ENCODE measurements at regions not wholly inside any gene's neighbourhood (a gene's known extent, or its start where the extent isn't known, plus 50 kb on each side); places are given as distances from the start of the nearest gene placed in this dataset.

DNA sequence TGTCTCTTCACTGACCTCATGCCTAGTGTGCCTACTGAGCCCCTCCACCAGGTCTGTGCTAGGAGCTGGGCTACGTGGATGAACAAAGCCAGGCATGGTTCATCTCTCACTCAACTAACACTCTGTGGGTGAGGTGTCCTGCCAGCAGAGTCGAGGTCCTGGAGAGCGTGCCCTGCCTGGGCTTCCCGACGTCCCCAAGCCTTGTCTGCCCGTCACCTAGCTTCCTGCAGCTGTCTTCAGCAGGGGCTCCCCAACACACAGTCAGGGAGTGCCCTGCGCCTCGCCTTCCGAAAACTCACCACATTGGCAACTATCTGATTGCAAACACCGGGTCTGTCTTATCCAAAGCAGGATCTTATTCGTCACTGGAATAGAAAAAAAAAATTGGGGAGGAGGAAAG, 167.5 kb upstream of the ZC3H12A start:
- TF ChIP-seq RCOR1 (IDR thresholded peaks at IDR 0.05; ENCODE audit: low read length) (no peak), CHD2 (IDR thresholded peaks at IDR 0.05; ENCODE audit: low read length, partially characterized antibody) (no peak), TAF1 (IDR thresholded peaks at IDR 0.05; ENCODE audit: borderline replicate concordance, low read depth, low read length) (no peak), POLR2AphosphoS5 (IDR thresholded peaks at IDR 0.05; ENCODE audit: low read depth, low read length) (no peak), FOXM1 (IDR thresholded peaks at IDR 0.05; ENCODE audit: low read depth) (no peak), NFIC (IDR thresholded peaks at IDR 0.05; ENCODE audit: borderline replicate concordance) (no peak), JUND (IDR thresholded peaks at IDR 0.05) (no peak), GABPA (IDR thresholded peaks at IDR 0.05; ENCODE audit: low read depth) (no peak), RXRA (IDR thresholded peaks at IDR 0.05; ENCODE audit: borderline replicate concordance, low read depth) (no peak)
- TF ChIP-seq, protein P1, sequence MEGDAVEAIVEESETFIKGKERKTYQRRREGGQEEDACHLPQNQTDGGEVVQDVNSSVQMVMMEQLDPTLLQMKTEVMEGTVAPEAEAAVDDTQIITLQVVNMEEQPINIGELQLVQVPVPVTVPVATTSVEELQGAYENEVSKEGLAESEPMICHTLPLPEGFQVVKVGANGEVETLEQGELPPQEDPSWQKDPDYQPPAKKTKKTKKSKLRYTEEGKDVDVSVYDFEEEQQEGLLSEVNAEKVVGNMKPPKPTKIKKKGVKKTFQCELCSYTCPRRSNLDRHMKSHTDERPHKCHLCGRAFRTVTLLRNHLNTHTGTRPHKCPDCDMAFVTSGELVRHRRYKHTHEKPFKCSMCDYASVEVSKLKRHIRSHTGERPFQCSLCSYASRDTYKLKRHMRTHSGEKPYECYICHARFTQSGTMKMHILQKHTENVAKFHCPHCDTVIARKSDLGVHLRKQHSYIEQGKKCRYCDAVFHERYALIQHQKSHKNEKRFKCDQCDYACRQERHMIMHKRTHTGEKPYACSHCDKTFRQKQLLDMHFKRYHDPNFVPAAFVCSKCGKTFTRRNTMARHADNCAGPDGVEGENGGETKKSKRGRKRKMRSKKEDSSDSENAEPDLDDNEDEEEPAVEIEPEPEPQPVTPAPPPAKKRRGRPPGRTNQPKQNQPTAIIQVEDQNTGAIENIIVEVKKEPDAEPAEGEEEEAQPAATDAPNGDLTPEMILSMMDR (IDR thresholded peaks at IDR 0.05) = no peak
- TF ChIP-seq, protein P2, sequence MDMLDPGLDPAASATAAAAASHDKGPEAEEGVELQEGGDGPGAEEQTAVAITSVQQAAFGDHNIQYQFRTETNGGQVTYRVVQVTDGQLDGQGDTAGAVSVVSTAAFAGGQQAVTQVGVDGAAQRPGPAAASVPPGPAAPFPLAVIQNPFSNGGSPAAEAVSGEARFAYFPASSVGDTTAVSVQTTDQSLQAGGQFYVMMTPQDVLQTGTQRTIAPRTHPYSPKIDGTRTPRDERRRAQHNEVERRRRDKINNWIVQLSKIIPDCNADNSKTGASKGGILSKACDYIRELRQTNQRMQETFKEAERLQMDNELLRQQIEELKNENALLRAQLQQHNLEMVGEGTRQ (IDR thresholded peaks at IDR 0.05; ENCODE audit: borderline replicate concordance, low read depth, low read length) = no peak
- TF ChIP-seq, protein P3, sequence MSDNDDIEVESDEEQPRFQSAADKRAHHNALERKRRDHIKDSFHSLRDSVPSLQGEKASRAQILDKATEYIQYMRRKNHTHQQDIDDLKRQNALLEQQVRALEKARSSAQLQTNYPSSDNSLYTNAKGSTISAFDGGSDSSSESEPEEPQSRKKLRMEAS (IDR thresholded peaks at IDR 0.05; ENCODE audit: low read depth) = no peak
- TF ChIP-seq, protein P4, sequence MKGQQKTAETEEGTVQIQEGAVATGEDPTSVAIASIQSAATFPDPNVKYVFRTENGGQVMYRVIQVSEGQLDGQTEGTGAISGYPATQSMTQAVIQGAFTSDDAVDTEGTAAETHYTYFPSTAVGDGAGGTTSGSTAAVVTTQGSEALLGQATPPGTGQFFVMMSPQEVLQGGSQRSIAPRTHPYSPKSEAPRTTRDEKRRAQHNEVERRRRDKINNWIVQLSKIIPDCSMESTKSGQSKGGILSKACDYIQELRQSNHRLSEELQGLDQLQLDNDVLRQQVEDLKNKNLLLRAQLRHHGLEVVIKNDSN (IDR thresholded peaks at IDR 0.05; ENCODE audit: borderline replicate concordance, low read depth) = no peak

All from SK-N-SH (cell line).